Heart left ventricle (tissue), 16 donors: ENCODE measurements at regions not wholly inside any gene's neighbourhood (a gene's known extent, or its start where the extent isn't known, plus 50 kb on each side); places are given as distances from the start of the nearest gene placed in this dataset.

Experiments
- ATAC-seq, 4 donors: fragments of 200-7000 bp; cut with Tn5 transposase; one replicate each; pipeline ENCODE4 v1.9.1; 2020 to 2022; ENCODE audit warnings: moderate library complexity in 4 of 4, mild to moderate bottlenecking in 3 of 4, moderate number of reproducible peaks in 1 of 4
- DNase-seq, 5 donors: peaks; one replicate each; pipeline ENCODE4 v3.0.0-alpha.2; 2020
- H3K27ac ChIP-seq, 12 donors: fragments of 200-600 bp; sonication (generic) in 4 of 12; one replicate each; pipeline versions ENCODE4 v1.5.0 to v1.8.0; 2016 to 2022; ENCODE audit warnings: mild to moderate bottlenecking in 2 of 12
- H3K27me3 ChIP-seq, 9 donors: fragments of 200-600 bp; sonication (generic) in 2 of 9; one replicate each; pipeline versions ENCODE4 v1.5.1 to v1.8.0; 2016 to 2022; ENCODE audit warnings: mild to moderate bottlenecking in 3 of 9
- H3K36me3 ChIP-seq, 9 donors: fragments of 200-600 bp; sonication (generic) in 2 of 9; one replicate each; pipeline versions ENCODE4 v1.5.0 to v1.8.0; 2018 to 2022; ENCODE audit warnings: mild to moderate bottlenecking in 2 of 9
- H3K4me1 ChIP-seq, 12 donors: fragments of 200-600 bp; sonication (generic) in 4 of 12; one replicate each; pipeline versions ENCODE4 v1.5.0 to v1.8.0; 2016 to 2022; ENCODE audit warnings: mild to moderate bottlenecking in 3 of 12
- H3K4me3 ChIP-seq, 12 donors: fragments of 200-600 bp; sonication (generic) in 4 of 12; one replicate each; pipeline versions ENCODE4 v1.5.0 to v1.8.0; 2017 to 2022; ENCODE audit warnings: mild to moderate bottlenecking in 9 of 12, moderate library complexity in 4 of 12
- H3K9me3 ChIP-seq, 12 donors: fragments of 200-600 bp; sonication (generic) in 4 of 12; one replicate each; pipeline versions ENCODE4 v1.5.0 to v1.8.0; 2016 to 2022; ENCODE audit warnings: mild to moderate bottlenecking in 1 of 12
- POLR2A ChIP-seq, 2 donors: fragments of 450-650 bp; IDR thresholded peaks; one replicate each; pipeline ENCODE4 v1.6.1; 2017; ENCODE audit warnings: antibody characterized with exemption in 2 of 2, mild to moderate bottlenecking in 2 of 2, moderate library complexity in 2 of 2
- WGBS, 4 donors: extraction: QIAGEN DNeasy Blood & Tissue Kit in 2 of 4; methylation state at CpG; one replicate each; pipeline versions ENCODE4 v1.1.5 to v1.1.7; 2013 to 2018; 5-methylcytosine and 5-hydroxymethylcytosine counted together
- intact Hi-C, 10 donors: fragments of 100-400 bp; cut with DNase I; formaldehyde crosslinking; loops; one replicate each; pipeline versions ENCODE4 v1.11.1 to v1.14.2; 2022
- TF ChIP-seq, protein P1 (sequence below), 12 donors: fragments of 200-600 bp; sonication (generic) in 4 of 12; IDR thresholded peaks; one replicate each; pipeline versions ENCODE4 v1.5.0 to v1.8.0; 2018 to 2022; ENCODE audit warnings: antibody characterized with exemption in 12 of 12, mild to moderate bottlenecking in 5 of 12
- donor health status: ischemic (EF 13 %, LVEDD 7.1; RV severe dilation, severe dysfunction).
- donor health status: healthy with polysubstance abuse.
- donor health status: DM: no; HTN: yes; CAD: no.
- donor health status: DM: no; HTN: no; CAD: no.
- donor health status: ischemic (EF 25% LVEDD 6.9; RV normal size, moderate dysfunction).
- donor health status: ischemic (EF 25% LVEDD 5.7; RV mildly dilated, moderate dysfunction).
- donor health status: healthy.
- donor health status: DM: yes; HTN: yes; CAD: no.
- donor health status: ischemic (EF 35%, LVEDD 5.7; RV mildly dilated, moderate dysfunction).
- donor health status: nonischemic (EF 11% LVEDD 7.7; RV severe dilation, severe dysfunction).
- donor health status: DM: yes; HTN: yes; CAD: no.
- donor health status: PGD.
- donor health status: ischemic (EF 29% LVEDD 5.4; RV normal size, mild dysfunction).
- donor health status: nonischemic (EF 23%, LVEDD 6.1; RV moderate dilation, normal function).

DNA sequence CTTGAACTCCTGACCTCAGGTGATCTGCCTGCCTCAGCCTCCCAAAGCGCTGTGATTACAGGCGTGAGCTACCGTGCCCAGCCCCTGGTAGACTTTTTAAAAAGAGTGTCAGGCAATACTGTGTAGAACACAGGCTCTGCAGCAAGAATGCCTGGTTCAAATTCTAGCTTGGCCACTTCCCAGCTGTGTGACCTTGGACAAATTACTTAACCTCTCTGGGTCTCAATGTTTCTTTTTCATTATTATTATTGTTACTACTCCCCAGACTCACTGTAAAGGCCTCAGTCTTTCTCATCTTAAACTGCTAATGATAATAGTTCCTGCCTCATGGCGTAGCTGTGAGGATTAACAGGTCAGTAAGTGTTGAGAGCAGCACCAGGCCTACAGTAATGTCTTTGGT is 114.3 kb downstream of the LITAF start:
- TF ChIP-seq, protein P1, sequence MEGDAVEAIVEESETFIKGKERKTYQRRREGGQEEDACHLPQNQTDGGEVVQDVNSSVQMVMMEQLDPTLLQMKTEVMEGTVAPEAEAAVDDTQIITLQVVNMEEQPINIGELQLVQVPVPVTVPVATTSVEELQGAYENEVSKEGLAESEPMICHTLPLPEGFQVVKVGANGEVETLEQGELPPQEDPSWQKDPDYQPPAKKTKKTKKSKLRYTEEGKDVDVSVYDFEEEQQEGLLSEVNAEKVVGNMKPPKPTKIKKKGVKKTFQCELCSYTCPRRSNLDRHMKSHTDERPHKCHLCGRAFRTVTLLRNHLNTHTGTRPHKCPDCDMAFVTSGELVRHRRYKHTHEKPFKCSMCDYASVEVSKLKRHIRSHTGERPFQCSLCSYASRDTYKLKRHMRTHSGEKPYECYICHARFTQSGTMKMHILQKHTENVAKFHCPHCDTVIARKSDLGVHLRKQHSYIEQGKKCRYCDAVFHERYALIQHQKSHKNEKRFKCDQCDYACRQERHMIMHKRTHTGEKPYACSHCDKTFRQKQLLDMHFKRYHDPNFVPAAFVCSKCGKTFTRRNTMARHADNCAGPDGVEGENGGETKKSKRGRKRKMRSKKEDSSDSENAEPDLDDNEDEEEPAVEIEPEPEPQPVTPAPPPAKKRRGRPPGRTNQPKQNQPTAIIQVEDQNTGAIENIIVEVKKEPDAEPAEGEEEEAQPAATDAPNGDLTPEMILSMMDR (IDR thresholded peaks at IDR 0.05), result no peak
- no peak for TF ChIP-seq POLR2A (IDR thresholded peaks at IDR 0.05)
- Histone ChIP-seq H3K27ac (no peak overlapping the region), H3K4me3 (no peak overlapping the region), H3K36me3 (no peaks in the 10 kb centered on the region), H3K9me3 (no peaks in the 10 kb centered on the region), H3K27me3 (no peaks in the 10 kb centered on the region), H3K4me1 (no peaks in the 10 kb centered on the region)
- ATAC-seq (no peak), DNase-seq (no peak)
- 83 to 95% (median 92%) methylated on average over 4 of the region's 4 CpGs for WGBS, 4 donors
- intact Hi-C loops, result no loop called here

DNA sequence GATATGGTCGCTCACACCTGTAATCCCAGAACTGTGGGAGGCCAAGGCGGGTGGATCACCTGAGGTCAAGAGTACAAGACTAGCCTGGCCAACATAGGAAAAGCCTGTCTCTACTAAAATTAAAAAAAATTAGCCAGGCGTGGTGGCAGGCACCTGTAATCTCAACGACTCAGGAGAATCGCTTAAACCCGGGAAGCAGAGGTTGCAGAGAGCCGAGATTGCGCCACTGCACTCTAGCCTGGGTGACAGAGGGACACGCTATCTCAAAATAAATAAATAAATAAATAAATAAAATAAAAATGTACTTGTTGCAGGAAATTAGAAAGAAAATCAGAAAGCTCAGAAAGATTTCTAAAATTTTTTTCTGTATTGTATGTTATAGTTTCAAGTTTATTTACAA is 113.9 kb downstream of the LITAF start:
- DNase-seq, result no peak
- no peak overlapping the region for H3K4me3 ChIP-seq
- WGBS, 4 donors, result 78 to 91% (median 87%) methylated on average over 9 of the region's 9 CpGs
- H3K36me3 ChIP-seq, result no peaks in the 10 kb centered on the region
- no peaks in the 10 kb centered on the region for H3K9me3 ChIP-seq
- ATAC-seq, result no peak
- no peaks in the 10 kb centered on the region for H3K27me3 ChIP-seq
- TF ChIP-seq POLR2A (IDR thresholded peaks at IDR 0.05), result no peak
- TF ChIP-seq, protein P1 (IDR thresholded peaks at IDR 0.05), result no peak
- intact Hi-C loops, result no loop called here
- no peak overlapping the region for H3K27ac ChIP-seq
- H3K4me1 ChIP-seq, result no peaks in the 10 kb centered on the region

DNA sequence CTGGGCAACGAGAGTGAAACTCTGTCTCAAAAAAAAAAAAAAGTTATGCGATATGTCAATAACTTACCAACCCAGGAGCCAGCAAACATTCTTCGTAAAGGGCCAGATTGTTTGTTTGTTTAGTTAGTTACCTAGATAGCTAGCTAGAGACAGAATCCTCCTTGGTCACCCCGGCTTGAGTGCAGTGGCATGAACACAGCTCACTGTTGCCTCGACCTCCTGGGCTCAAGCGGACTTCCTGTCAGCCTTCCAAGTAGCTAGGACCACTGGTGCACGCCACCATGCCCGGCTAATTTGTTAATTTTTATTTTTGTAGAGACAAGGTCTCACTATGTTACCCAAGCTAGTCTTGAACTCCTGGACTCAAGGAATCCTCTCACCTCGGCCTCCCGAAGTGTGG is 113.0 kb downstream of the LITAF start:
- no peak for TF ChIP-seq POLR2A (IDR thresholded peaks at IDR 0.05)
- TF ChIP-seq, protein P1 (IDR thresholded peaks at IDR 0.05), result no peak
- DNase-seq, result no peak
- H3K4me1 ChIP-seq, result no peaks in the 10 kb centered on the region
- intact Hi-C loops, result no loop called here
- H3K36me3 ChIP-seq, result no peaks in the 10 kb centered on the region
- no peaks in the 10 kb centered on the region for H3K9me3 ChIP-seq
- H3K27ac ChIP-seq, result no peak overlapping the region
- H3K27me3 ChIP-seq, result no peaks in the 10 kb centered on the region
- 66 to 88% (median 83%) methylated on average over 10 of the region's 10 CpGs for WGBS, 4 donors
- H3K4me3 ChIP-seq, result no peak overlapping the region
- ATAC-seq, result no peak

DNA sequence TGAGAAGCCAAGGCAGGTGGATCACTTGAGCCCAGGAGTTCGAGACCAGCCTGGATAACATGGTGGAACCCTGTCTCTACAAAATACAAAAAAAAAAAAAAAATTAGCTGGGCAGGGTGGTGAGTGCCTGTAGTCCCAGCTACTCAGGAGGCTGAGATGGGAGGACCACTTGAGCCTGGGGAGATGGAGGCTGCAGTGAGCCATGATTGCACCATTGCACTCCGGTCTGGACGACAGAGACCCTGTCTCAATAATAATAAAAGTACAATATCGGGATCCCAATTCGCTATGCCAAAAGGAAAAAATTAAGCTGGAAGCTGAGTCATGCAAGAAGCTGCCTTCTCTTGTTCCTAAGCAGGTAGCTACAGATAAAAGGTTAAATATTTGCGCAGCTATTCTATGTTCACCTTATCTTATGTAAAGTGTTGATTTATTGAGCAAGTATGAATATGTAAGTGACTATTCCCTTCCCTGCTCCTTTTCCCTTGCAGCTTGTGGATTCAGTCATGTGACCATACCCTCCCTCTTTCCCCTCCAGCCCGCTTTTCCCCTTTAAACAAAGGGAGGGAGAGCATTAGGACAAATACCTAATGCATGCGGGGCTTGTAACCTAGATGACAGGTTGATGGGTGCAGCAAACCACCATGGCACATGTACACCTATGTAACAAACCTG is 112.0 kb downstream of the LITAF start:
- H3K27ac ChIP-seq, result no peak overlapping the region
- 80 to 87% (median 81%) methylated on average over 8 of the region's 8 CpGs for WGBS, 4 donors
- no peak for TF ChIP-seq POLR2A (IDR thresholded peaks at IDR 0.05)
- TF ChIP-seq, protein P1 (IDR thresholded peaks at IDR 0.05), result no peak
- H3K9me3 ChIP-seq, result no peaks in the 10 kb centered on the region
- ATAC-seq (no peak), DNase-seq (no peak)
- H3K4me3 ChIP-seq, result no peak overlapping the region
- no peaks in the 10 kb centered on the region for H3K36me3 ChIP-seq
- H3K4me1 ChIP-seq, result no peaks in the 10 kb centered on the region
- intact Hi-C loops, result no loop called here
- H3K27me3 ChIP-seq, result no peaks in the 10 kb centered on the region
